HFF-Myc (cell line): ENCODE measurements at regions not wholly inside any gene's neighbourhood (a gene's known extent, or its start where the extent isn't known, plus 50 kb on each side); places are given as distances from the start of the nearest gene placed in this dataset.

Source experiments
- DNase-seq: peaks from one replicate; pipeline ENCODE4 v3.0.0-alpha.2; 2011; ENCODE audit warnings: low read depth; ENCODE audit errors: extremely low read depth
- H3K4me3 ChIP-seq: replicated peaks from 2 replicates; pipeline ENCODE4 v1.5.1; 2011; ENCODE audit warnings: low read depth, mild to moderate bottlenecking, control low read depth, low read length
- TF ChIP-seq, protein P1 (sequence below): IDR thresholded peaks from 2 replicates; pipeline ENCODE4 v1.5.1; 2012; ENCODE audit warnings: mild to moderate bottlenecking, low read depth, low read length, control low read depth; ENCODE audit errors: missing control alignments

DNA sequence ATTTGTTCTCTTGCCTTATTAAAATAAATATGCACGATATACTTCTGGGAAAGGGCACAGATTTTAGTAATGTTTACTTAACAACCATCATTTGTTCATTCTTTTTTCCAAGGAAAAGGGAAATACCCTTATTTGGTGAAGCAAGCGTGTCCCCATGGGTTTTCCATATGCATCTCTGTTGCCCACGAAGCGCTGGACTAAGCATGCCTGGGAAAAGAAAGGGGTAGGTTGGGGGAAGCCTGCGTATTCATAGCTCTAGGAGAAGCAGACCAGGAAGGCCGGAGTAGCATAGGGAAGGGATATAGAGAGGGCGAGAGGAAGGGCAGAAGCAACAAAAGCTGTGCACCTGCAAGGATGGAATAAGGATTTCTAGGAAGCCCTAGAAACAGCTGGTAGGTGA, 61.8 kb upstream of the ACO1 start:
- TF ChIP-seq, protein P1, sequence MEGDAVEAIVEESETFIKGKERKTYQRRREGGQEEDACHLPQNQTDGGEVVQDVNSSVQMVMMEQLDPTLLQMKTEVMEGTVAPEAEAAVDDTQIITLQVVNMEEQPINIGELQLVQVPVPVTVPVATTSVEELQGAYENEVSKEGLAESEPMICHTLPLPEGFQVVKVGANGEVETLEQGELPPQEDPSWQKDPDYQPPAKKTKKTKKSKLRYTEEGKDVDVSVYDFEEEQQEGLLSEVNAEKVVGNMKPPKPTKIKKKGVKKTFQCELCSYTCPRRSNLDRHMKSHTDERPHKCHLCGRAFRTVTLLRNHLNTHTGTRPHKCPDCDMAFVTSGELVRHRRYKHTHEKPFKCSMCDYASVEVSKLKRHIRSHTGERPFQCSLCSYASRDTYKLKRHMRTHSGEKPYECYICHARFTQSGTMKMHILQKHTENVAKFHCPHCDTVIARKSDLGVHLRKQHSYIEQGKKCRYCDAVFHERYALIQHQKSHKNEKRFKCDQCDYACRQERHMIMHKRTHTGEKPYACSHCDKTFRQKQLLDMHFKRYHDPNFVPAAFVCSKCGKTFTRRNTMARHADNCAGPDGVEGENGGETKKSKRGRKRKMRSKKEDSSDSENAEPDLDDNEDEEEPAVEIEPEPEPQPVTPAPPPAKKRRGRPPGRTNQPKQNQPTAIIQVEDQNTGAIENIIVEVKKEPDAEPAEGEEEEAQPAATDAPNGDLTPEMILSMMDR, result no peak
- DNase-seq, result no peak
- H3K4me3 ChIP-seq, result no peak overlapping the region

DNA sequence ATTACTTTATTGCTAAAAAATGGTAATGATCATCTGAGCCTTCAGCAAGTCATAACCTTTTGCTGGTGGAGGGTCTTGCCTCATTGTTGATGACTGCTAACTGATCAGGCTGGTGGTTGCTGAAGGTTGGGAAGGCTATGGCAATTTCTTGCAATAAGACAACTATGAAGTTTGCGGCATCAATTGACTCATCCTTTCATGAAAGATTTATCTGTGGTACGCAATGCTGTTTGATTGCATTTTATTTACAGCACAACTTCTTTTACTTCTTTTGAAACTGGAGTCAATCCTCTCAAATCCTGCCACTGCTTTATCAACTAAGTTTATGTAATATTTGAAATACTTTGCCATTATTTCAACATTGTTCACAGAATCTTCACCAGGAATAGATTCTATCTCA, 58.3 kb upstream of the ACO1 start:
- TF ChIP-seq, protein P1, result no peak
- H3K4me3 ChIP-seq, result no peak overlapping the region
- DNase-seq, result no peak

DNA sequence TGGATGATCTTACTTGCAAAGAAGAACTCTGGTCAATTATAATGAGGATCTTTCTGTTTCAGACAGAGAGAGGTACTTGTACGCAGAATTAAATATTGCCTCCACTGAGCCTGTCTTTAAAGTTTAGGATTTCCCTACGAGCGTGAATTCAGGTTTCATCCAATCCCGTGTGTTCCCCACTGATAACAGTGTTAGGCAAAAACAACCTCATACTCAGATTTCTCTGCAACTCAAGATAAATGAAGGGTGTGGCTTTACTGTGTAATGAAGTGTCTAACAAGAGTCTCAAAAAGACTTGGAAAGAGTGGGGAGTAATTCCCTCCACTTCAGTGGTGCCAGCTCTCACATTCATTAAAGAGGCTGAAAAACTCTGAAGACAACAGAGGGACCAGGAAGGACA, 53.2 kb upstream of the ACO1 start:
- no peak for DNase-seq
- H3K4me3 ChIP-seq, result no peak overlapping the region
- TF ChIP-seq, protein P1, result no peak

DNA sequence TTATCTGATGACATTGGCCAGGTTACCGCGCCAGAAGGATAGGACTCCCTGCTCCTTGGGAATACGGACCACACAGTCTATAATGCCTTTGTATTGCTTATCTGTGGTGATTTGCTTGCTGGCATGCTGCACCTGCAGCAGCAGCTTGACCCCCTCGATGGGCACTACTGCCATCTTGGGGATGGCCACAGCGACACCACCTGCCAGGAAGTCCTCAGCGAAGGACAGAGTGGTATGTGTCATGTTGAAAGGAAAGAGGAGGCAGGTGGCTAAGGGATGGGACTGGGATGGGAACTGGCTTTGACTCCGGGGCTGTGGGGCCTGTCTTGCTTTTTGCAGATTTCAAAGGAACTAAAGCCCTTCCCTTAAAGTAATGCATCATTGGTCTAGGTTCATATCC, 50.3 kb upstream of the ACO1 start:
- no peak for DNase-seq
- no peak overlapping the region for H3K4me3 ChIP-seq
- TF ChIP-seq, protein P1, result no peak
